Fibroblast of pulmonary artery (primary cell): ENCODE measurements at regions not wholly inside any gene's neighbourhood (a gene's known extent, or its start where the extent isn't known, plus 50 kb on each side); places are given as distances from the start of the nearest gene placed in this dataset.

Experiments
- DNase-seq: peaks from one replicate; pipeline ENCODE4 v3.0.0-alpha.2; 2010; ENCODE audit warnings: low read depth
- H3K4me3 ChIP-seq: replicated peaks from 2 replicates; pipeline ENCODE4 v1.5.1; 2011; ENCODE audit warnings: low read depth, mild to moderate bottlenecking, control low read depth, low read length, moderate library complexity
- TF ChIP-seq, protein P1 (sequence below): IDR thresholded peaks from 2 replicates; pipeline ENCODE4 v1.5.1; 2011; ENCODE audit warnings: mild to moderate bottlenecking, control low read depth, low read length, inconsistent platforms; ENCODE audit errors: missing control alignments

GRCh38 chr17:37838276-37838675, 85.9 kb upstream of the TBC1D3K start:
- DNase-seq = no peak
- no peak overlapping the region for H3K4me3 ChIP-seq
- TF ChIP-seq, protein P1, sequence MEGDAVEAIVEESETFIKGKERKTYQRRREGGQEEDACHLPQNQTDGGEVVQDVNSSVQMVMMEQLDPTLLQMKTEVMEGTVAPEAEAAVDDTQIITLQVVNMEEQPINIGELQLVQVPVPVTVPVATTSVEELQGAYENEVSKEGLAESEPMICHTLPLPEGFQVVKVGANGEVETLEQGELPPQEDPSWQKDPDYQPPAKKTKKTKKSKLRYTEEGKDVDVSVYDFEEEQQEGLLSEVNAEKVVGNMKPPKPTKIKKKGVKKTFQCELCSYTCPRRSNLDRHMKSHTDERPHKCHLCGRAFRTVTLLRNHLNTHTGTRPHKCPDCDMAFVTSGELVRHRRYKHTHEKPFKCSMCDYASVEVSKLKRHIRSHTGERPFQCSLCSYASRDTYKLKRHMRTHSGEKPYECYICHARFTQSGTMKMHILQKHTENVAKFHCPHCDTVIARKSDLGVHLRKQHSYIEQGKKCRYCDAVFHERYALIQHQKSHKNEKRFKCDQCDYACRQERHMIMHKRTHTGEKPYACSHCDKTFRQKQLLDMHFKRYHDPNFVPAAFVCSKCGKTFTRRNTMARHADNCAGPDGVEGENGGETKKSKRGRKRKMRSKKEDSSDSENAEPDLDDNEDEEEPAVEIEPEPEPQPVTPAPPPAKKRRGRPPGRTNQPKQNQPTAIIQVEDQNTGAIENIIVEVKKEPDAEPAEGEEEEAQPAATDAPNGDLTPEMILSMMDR = no peak

DNA sequence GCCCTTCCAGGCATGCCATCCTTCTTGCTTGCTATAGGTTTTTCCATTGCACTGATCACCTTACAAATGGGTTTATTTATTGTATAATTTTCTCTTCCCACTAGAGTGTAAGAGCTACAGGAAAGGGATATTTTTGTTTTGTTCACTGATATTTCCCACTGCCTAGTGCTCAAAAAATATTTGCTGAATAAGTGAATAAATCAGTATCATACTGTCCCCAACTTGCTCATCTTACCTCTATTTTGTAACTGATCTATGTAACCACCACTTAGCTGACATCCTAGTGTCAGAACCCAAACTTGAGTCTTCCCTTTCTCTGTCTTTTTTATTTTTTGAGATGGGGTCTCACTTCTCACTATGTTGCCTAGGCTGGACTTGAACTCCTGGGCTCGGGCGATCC, 87.6 kb upstream of the TBC1D3K start:
- H3K4me3 ChIP-seq = no peak overlapping the region
- TF ChIP-seq, protein P1 = no peak
- no peak for DNase-seq

DNA sequence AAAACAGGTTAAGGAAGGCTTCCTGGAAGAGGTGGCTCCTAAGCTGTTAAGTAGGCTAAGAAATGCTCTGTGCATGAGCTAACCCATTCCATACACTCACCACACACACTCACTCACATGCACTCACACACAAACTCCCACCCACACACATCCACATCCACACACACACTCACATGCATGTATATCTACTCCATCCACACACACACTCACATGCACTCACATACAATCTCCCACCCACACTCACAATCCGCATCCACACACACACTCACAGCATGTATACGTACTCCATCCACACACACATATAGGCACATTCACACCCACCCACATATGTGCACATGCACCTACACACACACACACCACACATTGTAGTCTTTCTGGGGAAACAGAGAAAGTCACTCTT, 89.3 kb upstream of the HNF1B start:
- no peak for DNase-seq
- H3K4me3 ChIP-seq = no peak overlapping the region
- TF ChIP-seq, protein P1 = no peak

GRCh38 chr17:37833237-37833859, 88.5 kb upstream of the HNF1B start:
- no peak for DNase-seq
- TF ChIP-seq, protein P1 = no peak
- H3K4me3 ChIP-seq = no peak overlapping the region

DNA sequence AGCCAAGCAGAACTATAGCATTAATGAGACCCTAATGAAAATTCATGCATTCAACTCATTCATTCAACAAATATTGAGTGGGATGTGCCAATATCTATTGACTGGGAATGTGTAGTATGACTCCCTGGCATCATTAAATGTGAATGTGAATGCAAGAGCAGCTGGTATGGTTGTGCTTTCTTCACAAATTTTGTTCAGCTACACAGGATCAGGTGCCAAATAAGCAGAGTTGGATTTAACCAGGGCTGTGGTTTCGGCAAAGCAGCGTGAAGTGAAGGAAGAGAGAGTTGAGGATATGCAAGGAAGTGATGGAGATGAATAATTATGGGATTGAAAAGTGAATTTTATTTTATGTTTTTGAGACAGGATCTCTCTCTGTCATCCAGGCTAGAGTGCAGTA, 87.1 kb upstream of the HNF1B start:
- TF ChIP-seq, protein P1 = no peak
- DNase-seq = no peak
- no peak overlapping the region for H3K4me3 ChIP-seq

DNA sequence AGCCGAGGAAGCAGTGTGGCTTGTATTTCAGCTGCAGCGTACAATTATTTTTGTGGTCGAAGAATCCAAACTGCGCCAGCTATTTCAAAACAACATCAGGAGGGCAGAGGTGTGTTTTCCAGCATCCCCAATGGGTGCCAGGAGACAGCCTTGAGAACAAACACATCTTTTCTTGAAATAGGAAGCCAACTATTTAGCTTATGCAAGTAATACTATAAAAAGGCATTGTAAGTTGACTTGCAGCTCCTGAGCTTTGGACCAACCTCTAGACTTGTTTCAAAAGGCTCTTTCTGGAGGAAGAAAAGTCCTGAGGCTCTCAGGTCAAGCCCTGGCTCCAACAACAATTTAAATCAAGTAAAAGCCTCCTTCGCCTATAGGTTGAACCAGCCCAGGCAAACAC, 86.6 kb upstream of the HNF1B start:
- TF ChIP-seq, protein P1 = no peak
- DNase-seq = no peak
- H3K4me3 ChIP-seq = no peak overlapping the region

GRCh38 chr17:37830151-37830993, 85.5 kb upstream of the HNF1B start:
- TF ChIP-seq, protein P1 = no peak
- H3K4me3 ChIP-seq = no peak overlapping the region
- no peak for DNase-seq
